ENCODE measurements at regions not wholly inside any gene's neighbourhood (a gene's known extent, or its start where the extent isn't known, plus 50 kb on each side); places are given as distances from the start of the nearest gene placed in this dataset.

- peak; percentile 29 for DNase-seq
Observed at GRCh38 chr5:97601651-97602050, 418.6 kb upstream of the RIOK2 start.

GRCh38 chr5:97606531-97606930 lies 423.5 kb upstream of the RIOK2 start:
- no peak for DNase-seq

GRCh38 chr5:97608501-97608900 lies 425.5 kb upstream of the RIOK2 start:
- no peak for DNase-seq

- DNase-seq: peak; percentile 77
Observed at GRCh38 chr5:97618721-97619120, 435.7 kb upstream of the RIOK2 start.

GRCh38 chr5:97623441-97623840 lies 440.4 kb upstream of the RIOK2 start:
- DNase-seq: no peak

- DNase-seq: peak; percentile 20
Observed at GRCh38 chr5:97624886-97625285, 441.8 kb upstream of the RIOK2 start.

- no peak for DNase-seq
Observed at GRCh38 chr5:97627272-97627671, 444.2 kb upstream of the RIOK2 start.

GRCh38 chr5:97628031-97628430 lies 445.0 kb upstream of the RIOK2 start:
- DNase-seq: peak; percentile 13

GRCh38 chr5:97628807-97629206 lies 445.8 kb upstream of the RIOK2 start:
- DNase-seq: no peak

- DNase-seq: peak; percentile 78
Observed at GRCh38 chr5:97629276-97629675, 446.2 kb upstream of the RIOK2 start.

- DNase-seq: no peak
Observed at GRCh38 chr5:97635553-97635952, 452.5 kb upstream of the RIOK2 start.

- DNase-seq: no peak
Observed at GRCh38 chr5:97636766-97637165, 453.7 kb upstream of the RIOK2 start.

- DNase-seq: no peak
Observed at GRCh38 chr5:97641081-97641480, 458.0 kb upstream of the RIOK2 start.

GRCh38 chr5:97644206-97644605 lies 461.2 kb upstream of the RIOK2 start:
- no peak for DNase-seq

- DNase-seq: no peak
Observed at GRCh38 chr5:97644896-97645295, 461.8 kb upstream of the RIOK2 start.

- DNase-seq: no peak
Observed at GRCh38 chr5:97657239-97657638, 474.2 kb upstream of the RIOK2 start.

- DNase-seq: no peak
Observed at GRCh38 chr5:97658116-97658900, 475.3 kb upstream of the RIOK2 start.

- peak; percentile 2 for DNase-seq
Observed at GRCh38 chr5:97666783-97667182, 483.7 kb upstream of the RIOK2 start.

- DNase-seq: peak; percentile 3
Observed at GRCh38 chr5:97670447-97670846, 487.4 kb upstream of the RIOK2 start.

GRCh38 chr5:97676608-97677007 lies 493.6 kb upstream of the RIOK2 start:
- DNase-seq: no peak

- no peak for DNase-seq
Observed at GRCh38 chr5:97694091-97694490, 511.0 kb upstream of the RIOK2 start.

GRCh38 chr5:97714424-97714823 lies 531.4 kb upstream of the RIOK2 start:
- DNase-seq: no peak

GRCh38 chr5:97726106-97726505 lies 543.1 kb upstream of the RIOK2 start:
- DNase-seq: no peak

- peak; percentile 28 for DNase-seq
Observed at GRCh38 chr5:97728920-97729319, 545.9 kb upstream of the RIOK2 start.

GRCh38 chr5:97729938-97730337 lies 546.9 kb upstream of the RIOK2 start:
- no peak for DNase-seq

Data from fibroblast of skin of back (primary cell).